LoVo (cell line): ENCODE measurements at regions not wholly inside any gene's neighbourhood (a gene's known extent, or its start where the extent isn't known, plus 50 kb on each side); places are given as distances from the start of the nearest gene placed in this dataset.

Experiments
- DNase-seq: peaks from one replicate; pipeline ENCODE4 v3.0.0-alpha.2; 2016; ENCODE audit warnings: low spot score

GRCh38 chr3:109532257-109533216, 195.2 kb upstream of the DPPA4 start:
- no peak for DNase-seq

- no peak for DNase-seq
Measured at GRCh38 chr3:109545746-109546145, 208.4 kb upstream of the DPPA4 start.

GRCh38 chr3:109548192-109548938, 211.0 kb upstream of the DPPA4 start:
- no peak for DNase-seq

- DNase-seq = no peak
Measured at GRCh38 chr3:109553591-109554371, 216.4 kb upstream of the DPPA4 start.

GRCh38 chr3:109559389-109559788, 222.0 kb upstream of the DPPA4 start:
- no peak for DNase-seq

- DNase-seq = no peak
Measured at GRCh38 chr3:109563149-109563548, 225.8 kb upstream of the DPPA4 start.

GRCh38 chr3:109569135-109569846, 231.9 kb upstream of the DPPA4 start:
- no peak for DNase-seq

GRCh38 chr3:109570408-109570807, 233.1 kb upstream of the DPPA4 start:
- DNase-seq = no peak

- DNase-seq = no peak
Measured at GRCh38 chr3:109572301-109572700, 235.0 kb upstream of the DPPA4 start.

- no peak for DNase-seq
Measured at GRCh38 chr3:109596991-109597390, 259.6 kb upstream of the DPPA4 start.

GRCh38 chr3:109597444-109597843, 260.1 kb upstream of the DPPA4 start:
- DNase-seq = no peak

- no peak for DNase-seq
Measured at GRCh38 chr3:109607897-109608296, 270.6 kb upstream of the DPPA4 start.

- DNase-seq = no peak
Measured at GRCh38 chr3:109608574-109608973, 271.2 kb upstream of the DPPA4 start.

- DNase-seq = no peak
Measured at GRCh38 chr3:109618766-109619378, 281.5 kb upstream of the DPPA4 start.

- DNase-seq = no peak
Measured at GRCh38 chr3:109631897-109632296, 294.6 kb upstream of the DPPA4 start.

GRCh38 chr3:109640146-109640652, 302.9 kb upstream of the DPPA4 start:
- no peak for DNase-seq

- no peak for DNase-seq
Measured at GRCh38 chr3:109642025-109642424, 304.7 kb upstream of the DPPA4 start.

GRCh38 chr3:109643590-109643989, 306.2 kb upstream of the DPPA4 start:
- DNase-seq = no peak

- DNase-seq = no peak
Measured at GRCh38 chr3:109644332-109644731, 307.0 kb upstream of the DPPA4 start.

- DNase-seq = no peak
Measured at GRCh38 chr3:109644746-109645145, 307.4 kb upstream of the DPPA4 start.

- DNase-seq = no peak
Measured at GRCh38 chr3:109648027-109648426, 310.7 kb upstream of the DPPA4 start.
